GM18951 (cell line): ENCODE measurements at regions not wholly inside any gene's neighbourhood (a gene's known extent, or its start where the extent isn't known, plus 50 kb on each side); places are given as distances from the start of the nearest gene placed in this dataset.
"Not testable (repeated sequence)": the region's sequence is repeated elsewhere in the genome, so short reads cannot be mapped to it uniquely, and the experiment has no call there.

Experiments
- POLR2A ChIP-seq: IDR thresholded peaks from 4 replicates; pipeline ENCODE4 v1.6.1; 2011; ENCODE audit warnings: mild to moderate bottlenecking; ENCODE audit not compliant: insufficient read length, insufficient read depth; ENCODE audit errors: extremely low read depth
- in situ Hi-C: fragments of 300-500 bp; cut with MboI; formaldehyde crosslinking; loops from one replicate; pipeline ENCODE4 v1.12.0; 2022; ENCODE audit warnings: low sequenced_read_pairs, mixed read lengths, inconsistent platforms; ENCODE audit not compliant: unreplicated experiment

GRCh38 chr7:67343572-67343971 is 346.9 kb downstream of the TYW1 start:
- in situ Hi-C loops = no loop called here
- no peak for TF ChIP-seq POLR2A

- in situ Hi-C loops = no loop called here
- no peak for TF ChIP-seq POLR2A
Observed at GRCh38 chr7:67344481-67345193, 348.0 kb downstream of the TYW1 start.

GRCh38 chr7:67346126-67346525 is 349.5 kb downstream of the TYW1 start:
- TF ChIP-seq POLR2A = no peak
- in situ Hi-C loops = no loop called here

GRCh38 chr7:67346876-67347275 is 350.2 kb downstream of the TYW1 start:
- no peak for TF ChIP-seq POLR2A
- in situ Hi-C loops = no loop called here

GRCh38 chr7:67348171-67348570 is 351.5 kb downstream of the TYW1 start:
- in situ Hi-C loops = no loop called here
- no peak for TF ChIP-seq POLR2A

- in situ Hi-C loops = not testable (repeated sequence)
Observed at GRCh38 chr7:67357653-67358052, 361.0 kb downstream of the TYW1 start.

- in situ Hi-C loops = not testable (repeated sequence)
Observed at GRCh38 chr7:67358316-67358715, 361.7 kb downstream of the TYW1 start.

GRCh38 chr7:67358738-67359137 is 362.1 kb downstream of the TYW1 start:
- in situ Hi-C loops = not testable (repeated sequence)

GRCh38 chr7:67359900-67360299 is 363.3 kb downstream of the TYW1 start:
- in situ Hi-C loops = no loop called here

GRCh38 chr7:67361150-67361549 is 364.5 kb downstream of the TYW1 start:
- TF ChIP-seq POLR2A = no peak
- in situ Hi-C loops = no loop called here

More at GRCh38 chr7:67359900-67360299, 363.3 kb downstream of the TYW1 start:
- no peak for TF ChIP-seq POLR2A

- in situ Hi-C loops = no loop called here
- TF ChIP-seq POLR2A = no peak
Observed at GRCh38 chr7:67364441-67365017, 367.9 kb downstream of the TYW1 start.

GRCh38 chr7:67371429-67372305 is 375.0 kb downstream of the TYW1 start:
- in situ Hi-C loops = no loop called here

GRCh38 chr7:67373389-67373788 is 376.8 kb downstream of the TYW1 start:
- in situ Hi-C loops = not testable (repeated sequence)

More at GRCh38 chr7:67371429-67372305, 375.0 kb downstream of the TYW1 start:
- TF ChIP-seq POLR2A = no peak

GRCh38 chr7:67375427-67375826 is 378.8 kb downstream of the TYW1 start:
- no peak for TF ChIP-seq POLR2A
- in situ Hi-C loops = no loop called here
